IMR-90 (cell line): ENCODE measurements at regions not wholly inside any gene's neighbourhood (a gene's known extent, or its start where the extent isn't known, plus 50 kb on each side); places are given as distances from the start of the nearest gene placed in this dataset.

ENCODE experiments used
- ATAC-seq: fragments of 200-7000 bp; cut with Tn5 transposase; 2 replicates; pipeline ENCODE4 v1.9.1; 2020; ENCODE audit warnings: low read depth, mild to moderate bottlenecking, moderate library complexity
- BruUV-seq: library from RNA; stranded (reverse); fragments of 400-500 nt; replicated peaks from 2 replicates; lab custom pipeline; 2021; lab: Mats Ljungman, UMichigan
- CTCF ChIA-PET: fragments of 300-600 bp; formaldehyde crosslinking; extraction: SDS; loops from one replicate; lab custom pipeline; 2021; ENCODE audit warnings: antibody characterized with exemption; lab: Yijun Ruan, JAX
- POLR2A ChIA-PET: fragments of 300-600 bp; sonication (Branson Sonifier 250); formaldehyde crosslinking; loops from one replicate; lab custom pipeline; 2022; ENCODE audit warnings: antibody characterized with exemption; ENCODE audit not compliant: unreplicated experiment; lab: Charles Lee
- DNase-seq: peaks from one replicate; pipeline ENCODE4 v3.0.0; 2013
- H2AFZ ChIP-seq: replicated peaks from 2 replicates; pipeline ENCODE3; 2013; ENCODE audit warnings: low read length, mild to moderate bottlenecking; ENCODE audit not compliant: poor library complexity
- H2AK5ac ChIP-seq: 2 replicates; pipeline ENCODE4 v1.6.1; 2013; ENCODE audit warnings: low read depth, low read length, inconsistent platforms
- H2AK9ac ChIP-seq: replicated peaks from 2 replicates; pipeline ENCODE3; 2013; ENCODE audit warnings: mild to moderate bottlenecking, low read depth, low read length, moderate library complexity; ENCODE audit not compliant: poor library complexity
- H2BK120ac ChIP-seq: 2 replicates; pipeline ENCODE4 v1.6.1; 2013; ENCODE audit warnings: low read depth, low read length, inconsistent platforms
- H2BK15ac ChIP-seq: 3 replicates; pipeline ENCODE4 v1.6.1; 2013; ENCODE audit warnings: low read depth, low read length, inconsistent platforms
- H2BK20ac ChIP-seq: 2 replicates; pipeline ENCODE4 v1.6.1; 2013; ENCODE audit warnings: low read depth, mild to moderate bottlenecking, inconsistent platforms, low read length, moderate library complexity
- H2BK5ac ChIP-seq: 2 replicates; pipeline ENCODE4 v1.6.1; 2013; ENCODE audit warnings: mild to moderate bottlenecking, low read depth, low read length, inconsistent platforms; ENCODE audit not compliant: poor library complexity, severe bottlenecking
- H3K14ac ChIP-seq: replicated peaks from 2 replicates; pipeline ENCODE4 v1.6.1; 2013; ENCODE audit warnings: low read depth, low read length, inconsistent platforms
- H3K18ac ChIP-seq: 2 replicates; pipeline ENCODE4 v1.6.1; 2013; ENCODE audit warnings: low read depth, low read length, control low read depth
- H3K23ac ChIP-seq: 2 replicates; pipeline ENCODE4 v1.6.1; 2013; ENCODE audit warnings: low read depth, low read length, inconsistent platforms
- H3K27ac ChIP-seq: 2 replicates; pipeline ENCODE4 v1.5.1; 2013; ENCODE audit warnings: mild to moderate bottlenecking, control low read depth, low read length; ENCODE audit not compliant: insufficient read depth
- H3K27me3 ChIP-seq: 2 replicates; pipeline ENCODE4 v1.6.1; 2013; ENCODE audit warnings: low read length; ENCODE audit not compliant: control insufficient read depth, insufficient read depth
- H3K36me3 ChIP-seq: 2 replicates; pipeline ENCODE4 v1.6.1; 2013; ENCODE audit warnings: low read length, mixed read lengths; ENCODE audit not compliant: control insufficient read depth, insufficient read depth
- H3K4ac ChIP-seq: 2 replicates; pipeline ENCODE4 v1.6.1; 2013; ENCODE audit warnings: low read depth, low read length, inconsistent platforms
- H3K4me1 ChIP-seq: 2 replicates; pipeline ENCODE4 v1.6.1; 2013; ENCODE audit warnings: low read length, mixed read lengths; ENCODE audit not compliant: control insufficient read depth, insufficient read depth
- H3K4me2 ChIP-seq: 2 replicates; pipeline ENCODE4 v1.6.1; 2013; ENCODE audit warnings: low read depth, mild to moderate bottlenecking, control low read depth, low read length, moderate library complexity
- H3K4me3 ChIP-seq: 2 replicates; pipeline ENCODE4 v1.5.1; 2013; ENCODE audit warnings: low read depth, mild to moderate bottlenecking, control low read depth, low read length, moderate library complexity; ENCODE audit not compliant: insufficient read depth
- H3K56ac ChIP-seq: 2 replicates; pipeline ENCODE4 v1.6.1; 2013; ENCODE audit warnings: low read length, inconsistent platforms; ENCODE audit not compliant: insufficient read depth; ENCODE audit errors: extremely low read depth
- H3K79me1 ChIP-seq, 2 experiments: 2 replicates each; pipeline ENCODE4 v1.6.1; 2013; ENCODE audit warnings: low read length in 2 of 2, inconsistent platforms in 1 of 2, low read depth in 1 of 2
- H3K9ac ChIP-seq: 2 replicates; pipeline ENCODE4 v1.6.1; 2013; ENCODE audit warnings: low read depth, low read length, control low read depth
- H3K9me1 ChIP-seq: 2 replicates; pipeline ENCODE4 v1.6.1; 2013; ENCODE audit warnings: low read length, inconsistent platforms; ENCODE audit not compliant: insufficient read depth
- H3K9me3 ChIP-seq: 2 replicates; pipeline ENCODE4 v1.6.1; 2013; ENCODE audit warnings: low read length; ENCODE audit not compliant: control insufficient read depth, insufficient read depth
- H4K20me1 ChIP-seq: 2 replicates; pipeline ENCODE4 v1.6.1; 2013; ENCODE audit warnings: low read length, inconsistent platforms; ENCODE audit not compliant: insufficient read depth
- H4K5ac ChIP-seq: 2 replicates; pipeline ENCODE4 v1.6.1; 2013; ENCODE audit warnings: mild to moderate bottlenecking, low read depth, low read length, control low read depth
- H4K8ac ChIP-seq, 2 experiments: 2 replicates each; pipeline ENCODE4 v1.6.1; 2013; ENCODE audit warnings: low read depth in 2 of 2, low read length in 2 of 2, control low read depth in 1 of 2, inconsistent platforms in 1 of 2
- H4K91ac ChIP-seq: 2 replicates; pipeline ENCODE4 v1.6.1; 2013; ENCODE audit warnings: low read depth, low read length, inconsistent platforms; ENCODE audit not compliant: insufficient read depth
- BHLHE40 ChIP-seq: fragments of 150-350 bp; IDR thresholded peaks from 2 replicates; pipeline ENCODE4 v1.6.1; 2016; ENCODE audit warnings: mild to moderate bottlenecking, low read depth, low read length
- CHD1 ChIP-seq: IDR thresholded peaks from 2 replicates; pipeline ENCODE4 v1.6.1; 2012; ENCODE audit warnings: low read depth, low read length, improper control_type of control experiment
- FOS ChIP-seq: fragments of 150-350 bp; IDR thresholded peaks from 2 replicates; pipeline ENCODE4 v1.6.1; 2016; ENCODE audit warnings: low read depth, low read length
- MAFK ChIP-seq: IDR thresholded peaks from 2 replicates; pipeline ENCODE4 v1.6.1; 2012; ENCODE audit warnings: low read depth, low read length, improper control_type of control experiment
- MAZ ChIP-seq: IDR thresholded peaks from 2 replicates; pipeline ENCODE4 v1.6.1; 2012; ENCODE audit warnings: low read depth, mild to moderate bottlenecking, low read length, improper control_type of control experiment, moderate library complexity, borderline replicate concordance
- NFE2L2 ChIP-seq: fragments of 150-350 bp; IDR thresholded peaks from 2 replicates; pipeline ENCODE4 v1.6.1; 2016; ENCODE audit warnings: low read depth, mild to moderate bottlenecking, low read length
- POLR2A ChIP-seq: IDR thresholded peaks from 2 replicates; pipeline ENCODE4 v1.6.1; 2012; ENCODE audit warnings: mild to moderate bottlenecking, low read depth, low read length
- RAD21 ChIP-seq: IDR thresholded peaks from 2 replicates; pipeline ENCODE4 v1.6.1; 2012; ENCODE audit warnings: low read length, improper control_type of control experiment
- RCOR1 ChIP-seq: IDR thresholded peaks from 2 replicates; pipeline ENCODE4 v1.6.1; 2012; ENCODE audit warnings: mild to moderate bottlenecking, low read length, improper control_type of control experiment; ENCODE audit not compliant: insufficient replicate concordance
- RFX5 ChIP-seq: IDR thresholded peaks from 2 replicates; pipeline ENCODE4 v1.8.0; 2012; ENCODE audit warnings: low read depth, mild to moderate bottlenecking, low read length, moderate library complexity
- SMC3 ChIP-seq: fragments of 150-350 bp; IDR thresholded peaks from 2 replicates; pipeline ENCODE4 v1.6.1; 2016; ENCODE audit warnings: low read depth, mild to moderate bottlenecking, antibody characterized with exemption, low read length, moderate library complexity
- WGBS, 2 experiments: methylation state at CpG; one replicate each; pipeline versions ENCODE4 v1.1.5 to v1.1.7; 2013; ENCODE audit warnings: missing lambda C conversion rate in 2 of 2; ENCODE audit not compliant: insufficient read length in 1 of 2; ENCODE audit errors: extremely low coverage in 2 of 2; 5-methylcytosine and 5-hydroxymethylcytosine counted together
- dilution Hi-C: fragments of 300-500 bp; cut with HindIII; formaldehyde crosslinking; loops from one replicate; pipeline ENCODE4 v1.14.3; 2018; ENCODE audit warnings: low sequenced_read_pairs; ENCODE audit not compliant: unreplicated experiment
- in situ Hi-C: fragments of 300-500 bp; cut with MboI; formaldehyde crosslinking; loops from 3 replicates; pipeline ENCODE4 v1.14.3; 2019; ENCODE audit warnings: low sequenced_read_pairs, inconsistent platforms, mixed read lengths
- intact Hi-C: fragments of 100-400 bp; cut with micrococcal nuclease; formaldehyde crosslinking; loops from 2 replicates; pipeline ENCODE4 v1.10.0; 2022
- TF ChIP-seq, protein P1 (sequence below): conservative IDR thresholded peaks from 2 replicates; pipeline ENCODE4 v1.5.1; 2012; ENCODE audit warnings: mild to moderate bottlenecking, low read depth, low read length, improper control_type of control experiment
- TF ChIP-seq, protein P2 (sequence below): fragments of 150-350 bp; IDR thresholded peaks from 2 replicates; pipeline ENCODE4 v1.6.1; 2017; ENCODE audit warnings: mild to moderate bottlenecking, antibody characterized with exemption, low read length, low read depth

DNA sequence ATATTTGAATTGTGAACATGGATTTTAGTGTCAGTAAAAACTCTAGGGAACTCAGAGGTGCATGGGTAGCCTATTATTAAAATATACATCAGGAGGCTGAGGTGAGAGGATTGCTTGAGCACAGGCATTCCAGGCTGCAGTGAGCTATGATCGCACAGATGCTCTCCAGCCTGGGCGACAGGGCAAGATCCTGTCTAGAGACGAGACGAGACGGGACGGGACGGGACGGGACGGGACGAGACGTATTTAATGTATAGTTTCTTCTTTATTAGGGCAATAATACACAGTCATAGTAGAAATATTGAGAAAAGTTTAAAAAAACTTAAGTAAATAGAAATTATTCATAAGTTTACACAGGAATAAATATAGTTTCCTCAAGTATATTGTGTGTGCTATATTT is 89.3 kb downstream of the DIPK2A start:
- DNase-seq (no peak), ATAC-seq (no peak)
- no peak overlapping the region for H3K4me3 ChIP-seq
- H3K4me2 ChIP-seq: no peak overlapping the region
- BruUV-seq: no TSS peak
- H3K36me3 ChIP-seq: no peaks in the 10 kb centered on the region
- H3K27me3 ChIP-seq: no peaks in the 10 kb centered on the region
- H4K91ac ChIP-seq: no peak overlapping the region
- no peak overlapping the region for H3K9ac ChIP-seq
- no peak overlapping the region for H2AK5ac ChIP-seq
- ChIA-PET POLR2A (interaction anchor here (0.6 kb wide), 1 partner anchor 70 kb away, joined by 4 read pairs; no protein-coding TSS in a partner anchor), CTCF (interaction anchor here (0.9 kb wide), 1 partner anchor 17 kb away, joined by 6 read pairs; no protein-coding TSS in a partner anchor)
- H3K4me1 ChIP-seq: peaks cover 4% of the 10 kb centered on the region; the same call in 1 of the 2 replicates
- H3K9me3 ChIP-seq: no peaks in the 10 kb centered on the region
- H2AFZ ChIP-seq: no peak overlapping the region
- TF ChIP-seq RCOR1 (no peak), MAZ (no peak), MAFK (no peak), CHD1 (no peak), BHLHE40 (no peak), NFE2L2 (no peak), RAD21 (no peak), SMC3 (no peak), FOS (no peak), POLR2A (no peak), RFX5 (no peak)
- TF ChIP-seq, protein P1, sequence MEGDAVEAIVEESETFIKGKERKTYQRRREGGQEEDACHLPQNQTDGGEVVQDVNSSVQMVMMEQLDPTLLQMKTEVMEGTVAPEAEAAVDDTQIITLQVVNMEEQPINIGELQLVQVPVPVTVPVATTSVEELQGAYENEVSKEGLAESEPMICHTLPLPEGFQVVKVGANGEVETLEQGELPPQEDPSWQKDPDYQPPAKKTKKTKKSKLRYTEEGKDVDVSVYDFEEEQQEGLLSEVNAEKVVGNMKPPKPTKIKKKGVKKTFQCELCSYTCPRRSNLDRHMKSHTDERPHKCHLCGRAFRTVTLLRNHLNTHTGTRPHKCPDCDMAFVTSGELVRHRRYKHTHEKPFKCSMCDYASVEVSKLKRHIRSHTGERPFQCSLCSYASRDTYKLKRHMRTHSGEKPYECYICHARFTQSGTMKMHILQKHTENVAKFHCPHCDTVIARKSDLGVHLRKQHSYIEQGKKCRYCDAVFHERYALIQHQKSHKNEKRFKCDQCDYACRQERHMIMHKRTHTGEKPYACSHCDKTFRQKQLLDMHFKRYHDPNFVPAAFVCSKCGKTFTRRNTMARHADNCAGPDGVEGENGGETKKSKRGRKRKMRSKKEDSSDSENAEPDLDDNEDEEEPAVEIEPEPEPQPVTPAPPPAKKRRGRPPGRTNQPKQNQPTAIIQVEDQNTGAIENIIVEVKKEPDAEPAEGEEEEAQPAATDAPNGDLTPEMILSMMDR: no peak
- TF ChIP-seq, protein P2, sequence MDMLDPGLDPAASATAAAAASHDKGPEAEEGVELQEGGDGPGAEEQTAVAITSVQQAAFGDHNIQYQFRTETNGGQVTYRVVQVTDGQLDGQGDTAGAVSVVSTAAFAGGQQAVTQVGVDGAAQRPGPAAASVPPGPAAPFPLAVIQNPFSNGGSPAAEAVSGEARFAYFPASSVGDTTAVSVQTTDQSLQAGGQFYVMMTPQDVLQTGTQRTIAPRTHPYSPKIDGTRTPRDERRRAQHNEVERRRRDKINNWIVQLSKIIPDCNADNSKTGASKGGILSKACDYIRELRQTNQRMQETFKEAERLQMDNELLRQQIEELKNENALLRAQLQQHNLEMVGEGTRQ: no peak
- H2BK120ac ChIP-seq: no peak overlapping the region
- no peak overlapping the region for H2BK5ac ChIP-seq
- no peak overlapping the region for H3K14ac ChIP-seq
- intact Hi-C loops: no loop called here
- H2AK9ac ChIP-seq: no peak overlapping the region
- no peak overlapping the region for H3K27ac ChIP-seq
- dilution Hi-C loops: no loop called here
- no peak overlapping the region for H4K8ac ChIP-seq
- H3K56ac ChIP-seq: no peak overlapping the region
- H2BK15ac ChIP-seq: no peak overlapping the region
- H4K20me1 ChIP-seq: no peaks in the 10 kb centered on the region
- no peak overlapping the region for H3K23ac ChIP-seq
- H3K18ac ChIP-seq: no peak overlapping the region
- H2BK20ac ChIP-seq: no peak overlapping the region
- no peaks in the 10 kb centered on the region for H3K9me1 ChIP-seq
- H3K79me1 ChIP-seq: no peaks in the 10 kb centered on the region
- in situ Hi-C loops: no loop called here
- WGBS, 2 experiments: no CpG with 5 or more reads among the region's 11 CpGs
- no peak overlapping the region for H3K4ac ChIP-seq
- H4K5ac ChIP-seq: no peak overlapping the region
